Natural killer cell (primary cell): ENCODE measurements at regions not wholly inside any gene's neighbourhood (a gene's known extent, or its start where the extent isn't known, plus 50 kb on each side); places are given as distances from the start of the nearest gene placed in this dataset.
"Not testable (repeated sequence)": the region's sequence is repeated elsewhere in the genome, so short reads cannot be mapped to it uniquely, and the experiment has no call there.

ENCODE experiments used
- ATAC-seq, 3 donors: fragments of 150-1000 bp in 2 of 3; fragments of 200-7000 bp in 1 of 3; cut with Tn5 transposase; 1 replicate in 1 of 3; 2 replicates in 2 of 3; pipeline ENCODE4 v1.10.0; 2021; ENCODE audit warnings: mild to moderate bottlenecking in 2 of 3, moderate library complexity in 2 of 3
- DNase-seq, 2 donors: peaks; one replicate each; pipeline versions ENCODE4 v3.0.0 to v3.0.0-alpha.2; 2013 to 2021; ENCODE audit warnings: mixed read lengths in 1 of 2
- H3K27ac ChIP-seq: one replicate; pipeline ENCODE4 v1.5.1; 2013; ENCODE audit warnings: mild to moderate bottlenecking, low read length
- H3K27me3 ChIP-seq: one replicate; pipeline ENCODE4 v1.6.1; 2013; ENCODE audit warnings: low read length; ENCODE audit not compliant: control insufficient read depth, insufficient read depth
- H3K36me3 ChIP-seq: one replicate; pipeline ENCODE4 v1.6.1; 2013; ENCODE audit warnings: low read length; ENCODE audit not compliant: control insufficient read depth, insufficient read depth
- H3K4me1 ChIP-seq: one replicate; pipeline ENCODE4 v1.6.1; 2013; ENCODE audit warnings: low read length; ENCODE audit not compliant: control insufficient read depth, insufficient read depth
- H3K4me3 ChIP-seq: one replicate; pipeline ENCODE4 v1.5.1; 2013; ENCODE audit warnings: low read length
- H3K9me3 ChIP-seq: one replicate; pipeline ENCODE4 v1.6.1; 2013; ENCODE audit warnings: low read length; ENCODE audit not compliant: control insufficient read depth, insufficient read depth
- H3K27ac Mint-ChIP-seq, 2 donors: one replicate each; pipeline ENCODE4 v1.8.0; 2022; ENCODE audit warnings: mild to moderate bottlenecking in 2 of 2, mixed read lengths in 2 of 2, moderate library complexity in 1 of 2
- H3K27me3 Mint-ChIP-seq, 2 donors: one replicate each; pipeline ENCODE4 v1.8.0; 2022; ENCODE audit warnings: low read depth in 2 of 2, mixed read lengths in 2 of 2
- H3K36me3 Mint-ChIP-seq: one replicate; pipeline ENCODE4 v1.8.0; 2022; ENCODE audit warnings: mixed read lengths
- H3K4me1 Mint-ChIP-seq, 2 donors: one replicate each; pipeline ENCODE4 v1.8.0; 2022; ENCODE audit warnings: mixed read lengths in 2 of 2
- H3K4me3 Mint-ChIP-seq: one replicate; pipeline ENCODE4 v1.8.0; 2022; ENCODE audit warnings: mild to moderate bottlenecking, moderate library complexity, mixed read lengths
- H3K9me3 Mint-ChIP-seq, 2 donors: one replicate each; pipeline ENCODE4 v1.8.0; 2022; ENCODE audit warnings: mixed read lengths in 2 of 2
- WGBS: methylation state at CpG from one replicate; pipeline ENCODE4 v1.1.7; 2013; ENCODE audit warnings: missing lambda C conversion rate; ENCODE audit not compliant: insufficient coverage; 5-methylcytosine and 5-hydroxymethylcytosine counted together
- intact Hi-C: fragments of 100-400 bp; cut with micrococcal nuclease; formaldehyde crosslinking; loops from one replicate; pipeline ENCODE4 v1.14.2; 2022
- TF ChIP-seq, protein P1 (sequence below): fragments of 200-600 bp; IDR thresholded peaks from one replicate; pipeline ENCODE4 v1.8.0; 2022; ENCODE audit warnings: antibody characterized with exemption

DNA sequence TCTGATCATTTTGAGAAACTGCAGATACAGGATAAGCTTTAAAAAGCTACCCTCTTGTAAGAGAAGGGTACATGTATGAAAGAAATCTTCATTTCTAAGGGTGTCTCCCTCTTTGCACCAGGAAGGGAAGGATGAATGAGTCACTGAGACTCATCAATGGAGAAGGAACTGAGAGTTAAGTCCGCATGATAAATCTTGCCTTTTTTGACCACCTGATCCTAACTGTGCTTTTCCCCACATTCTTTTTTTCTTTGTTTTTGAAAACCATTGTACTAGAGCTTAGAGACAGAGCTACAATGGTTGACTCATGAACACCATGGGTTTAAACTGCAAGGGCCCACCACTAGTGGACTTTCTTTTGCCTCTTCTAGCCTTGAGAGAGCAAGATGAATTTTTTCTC, 353.0 kb upstream of the RGS17 start:
- no peaks in the 10 kb centered on the region for H3K9me3 ChIP-seq
- Mint-ChIP-seq H3K4me3 (no peak overlapping the region), H3K36me3 (no peaks in the 10 kb centered on the region), H3K9me3 (peaks cover 2 to 6% of the 10 kb centered on the region in 2 donors), H3K27ac (no peak overlapping the region), H3K4me1 (no peaks in the 10 kb centered on the region), H3K27me3 (no peaks in the 10 kb centered on the region)
- no peaks in the 10 kb centered on the region for H3K36me3 ChIP-seq
- WGBS, result 100% methylated on average over 1 of the region's 1 CpG
- TF ChIP-seq, protein P1, sequence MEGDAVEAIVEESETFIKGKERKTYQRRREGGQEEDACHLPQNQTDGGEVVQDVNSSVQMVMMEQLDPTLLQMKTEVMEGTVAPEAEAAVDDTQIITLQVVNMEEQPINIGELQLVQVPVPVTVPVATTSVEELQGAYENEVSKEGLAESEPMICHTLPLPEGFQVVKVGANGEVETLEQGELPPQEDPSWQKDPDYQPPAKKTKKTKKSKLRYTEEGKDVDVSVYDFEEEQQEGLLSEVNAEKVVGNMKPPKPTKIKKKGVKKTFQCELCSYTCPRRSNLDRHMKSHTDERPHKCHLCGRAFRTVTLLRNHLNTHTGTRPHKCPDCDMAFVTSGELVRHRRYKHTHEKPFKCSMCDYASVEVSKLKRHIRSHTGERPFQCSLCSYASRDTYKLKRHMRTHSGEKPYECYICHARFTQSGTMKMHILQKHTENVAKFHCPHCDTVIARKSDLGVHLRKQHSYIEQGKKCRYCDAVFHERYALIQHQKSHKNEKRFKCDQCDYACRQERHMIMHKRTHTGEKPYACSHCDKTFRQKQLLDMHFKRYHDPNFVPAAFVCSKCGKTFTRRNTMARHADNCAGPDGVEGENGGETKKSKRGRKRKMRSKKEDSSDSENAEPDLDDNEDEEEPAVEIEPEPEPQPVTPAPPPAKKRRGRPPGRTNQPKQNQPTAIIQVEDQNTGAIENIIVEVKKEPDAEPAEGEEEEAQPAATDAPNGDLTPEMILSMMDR, result no peak
- intact Hi-C loops, result no loop called here
- DNase-seq (no peak), ATAC-seq (no peak)
- no peak overlapping the region for H3K4me3 ChIP-seq
- H3K27ac ChIP-seq, result no peak overlapping the region
- no peaks in the 10 kb centered on the region for H3K4me1 ChIP-seq
- H3K27me3 ChIP-seq, result no peaks in the 10 kb centered on the region

DNA sequence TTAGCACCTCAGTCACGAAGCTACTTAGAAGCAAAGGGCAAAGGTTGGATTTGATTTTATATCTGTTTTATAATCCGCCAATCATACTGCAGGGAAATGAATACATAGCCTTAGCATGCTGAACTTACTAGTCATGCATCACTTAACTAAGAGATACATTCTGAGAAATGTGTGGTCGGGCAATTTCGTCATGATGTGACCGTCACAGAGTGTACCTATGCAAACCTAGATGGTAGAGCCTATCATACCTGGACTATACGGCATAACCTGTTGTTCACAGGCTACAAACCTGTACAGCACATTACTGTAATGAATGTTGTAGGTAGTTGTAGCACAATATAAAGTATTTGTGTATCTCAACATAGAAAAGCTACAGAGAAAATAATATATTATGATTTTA, 345.2 kb upstream of the RGS17 start:
- TF ChIP-seq, protein P1, result no peak
- no peaks in the 10 kb centered on the region for H3K36me3 Mint-ChIP-seq
- intact Hi-C loops, result no loop called here
- Histone ChIP-seq H3K4me3 (no peak overlapping the region), H3K27ac (no peak overlapping the region), H3K36me3 (no peaks in the 10 kb centered on the region), H3K27me3 (no peaks in the 10 kb centered on the region), H3K9me3 (no peaks in the 10 kb centered on the region), H3K4me1 (no peaks in the 10 kb centered on the region)
- WGBS, result 87% methylated on average over 6 of the region's 6 CpGs
- H3K9me3 Mint-ChIP-seq, result peaks cover 8 to 9% of the 10 kb centered on the region in 2 donors
- DNase-seq (no peak), ATAC-seq (no peak)
- no peak overlapping the region for H3K4me3 Mint-ChIP-seq
- H3K27ac Mint-ChIP-seq, result no peak overlapping the region
- H3K4me1 Mint-ChIP-seq, result no peaks in the 10 kb centered on the region
- no peaks in the 10 kb centered on the region for H3K27me3 Mint-ChIP-seq

DNA sequence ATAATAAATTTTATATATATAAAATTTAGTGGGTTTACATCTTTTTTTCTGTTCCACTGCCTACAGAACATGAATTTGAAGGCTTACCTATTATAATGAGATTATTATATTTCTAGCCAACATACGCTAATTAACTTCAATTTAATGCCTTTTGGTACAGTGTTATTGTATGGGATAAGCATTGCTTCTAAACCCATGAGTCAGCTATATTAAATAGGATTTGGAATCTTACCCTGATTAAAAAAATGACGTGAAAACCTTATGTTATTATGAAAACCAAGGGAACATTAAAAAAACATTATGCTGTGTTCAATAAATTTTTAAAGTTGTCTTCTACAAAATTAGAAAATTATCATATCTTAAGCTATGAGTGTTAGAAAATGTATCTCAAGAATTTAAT, 334.0 kb upstream of the RGS17 start:
- Mint-ChIP-seq H3K9me3 (peaks cover 2 to 5% of the 10 kb centered on the region in 2 donors), H3K4me3 (no peak overlapping the region), H3K4me1 (no peaks in the 10 kb centered on the region), H3K36me3 (no peaks in the 10 kb centered on the region), H3K27ac (no peak overlapping the region), H3K27me3 (no peaks in the 10 kb centered on the region)
- H3K27me3 ChIP-seq, result no peaks in the 10 kb centered on the region
- H3K9me3 ChIP-seq, result no peaks in the 10 kb centered on the region
- H3K27ac ChIP-seq, result no peak overlapping the region
- no peaks in the 10 kb centered on the region for H3K36me3 ChIP-seq
- H3K4me1 ChIP-seq, result no peaks in the 10 kb centered on the region
- ATAC-seq, result no peak
- H3K4me3 ChIP-seq, result no peak overlapping the region
- intact Hi-C loops, result no loop called here
- TF ChIP-seq, protein P1, result no peak
- no peak for DNase-seq
- WGBS, result no CpG with 5 or more reads among the region's 2 CpGs

DNA sequence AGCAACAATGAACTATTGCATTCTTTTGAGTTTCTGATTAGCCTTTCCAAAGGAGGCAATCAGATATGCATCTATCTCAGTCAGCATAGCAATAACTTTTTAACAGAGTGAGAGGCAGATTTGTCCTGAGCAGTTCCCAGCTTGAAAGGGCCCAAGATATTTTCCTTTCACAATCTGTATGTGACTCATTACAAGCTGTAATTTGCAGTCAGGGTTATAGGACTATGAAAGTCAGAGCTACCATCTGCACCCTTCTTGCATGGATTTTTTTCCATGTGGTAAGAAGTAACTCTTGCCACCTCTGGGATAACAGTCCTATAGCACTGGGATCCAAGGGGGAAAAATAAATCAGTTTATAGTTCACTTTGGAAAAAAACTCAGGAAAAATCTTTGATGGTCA, 318.2 kb upstream of the RGS17 start:
- DNase-seq (no peak), ATAC-seq (no peak)
- H3K4me1 ChIP-seq, result no peaks in the 10 kb centered on the region
- H3K4me3 Mint-ChIP-seq, result no peak overlapping the region
- no peak overlapping the region for H3K4me3 ChIP-seq
- intact Hi-C loops, result no loop called here
- no peaks in the 10 kb centered on the region for H3K36me3 ChIP-seq
- no peak overlapping the region for H3K27ac ChIP-seq
- H3K36me3 Mint-ChIP-seq, result no peaks in the 10 kb centered on the region
- no peak overlapping the region for H3K27ac Mint-ChIP-seq
- peaks cover 3 to 4% of the 10 kb centered on the region in 2 donors for H3K9me3 Mint-ChIP-seq
- no peaks in the 10 kb centered on the region for H3K4me1 Mint-ChIP-seq
- TF ChIP-seq, protein P1, result no peak
- no peaks in the 10 kb centered on the region for H3K27me3 ChIP-seq
- H3K27me3 Mint-ChIP-seq, result no peaks in the 10 kb centered on the region
- no peaks in the 10 kb centered on the region for H3K9me3 ChIP-seq

DNA sequence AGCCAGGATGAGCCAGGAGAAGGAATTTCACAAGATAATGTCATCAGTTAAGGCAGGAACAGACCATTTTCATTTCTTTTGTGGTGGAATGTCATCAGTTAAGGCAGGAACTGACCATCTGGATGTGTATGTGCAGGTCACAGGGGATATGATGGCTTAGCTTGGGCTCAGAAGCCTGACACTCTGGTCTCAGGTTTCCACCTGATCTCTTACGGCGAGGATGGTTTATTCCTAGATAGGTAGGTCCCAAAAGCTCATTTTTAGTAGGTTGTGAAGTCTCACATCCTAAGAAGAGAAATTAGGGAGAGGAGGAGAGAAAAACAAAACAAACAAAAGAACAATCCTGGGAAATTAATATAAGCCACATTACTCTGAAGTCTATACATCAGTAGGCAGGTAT, 311.7 kb upstream of the RGS17 start:
- H3K9me3 ChIP-seq, H3K36me3 Mint-ChIP-seq, H3K4me1 Mint-ChIP-seq, H3K27ac Mint-ChIP-seq, H3K4me3 ChIP-seq, ATAC-seq, H3K4me3 Mint-ChIP-seq, H3K4me1 ChIP-seq, H3K27me3 ChIP-seq, H3K27me3 Mint-ChIP-seq, intact Hi-C loops, H3K9me3 Mint-ChIP-seq, H3K27ac ChIP-seq, DNase-seq, H3K36me3 ChIP-seq: not testable (repeated sequence)
- WGBS, result 52% methylated on average over 2 of the region's 2 CpGs
